Mesothelial cell of epicardium (in vitro differentiated cells): ENCODE measurements at regions not wholly inside any gene's neighbourhood (a gene's known extent, or its start where the extent isn't known, plus 50 kb on each side); places are given as distances from the start of the nearest gene placed in this dataset.

Source experiments
- DNase-seq, 2 experiments: peaks; one replicate each; pipeline ENCODE4 v3.0.0; 2021; ENCODE audit warnings: low spot score in 2 of 2; ENCODE audit not compliant: unreplicated experiment in 2 of 2
- H3K27ac Mint-ChIP-seq: 2 replicates; pipeline ENCODE4 v1.8.0; 2021; ENCODE audit warnings: mixed read lengths
- H3K27me3 Mint-ChIP-seq: 2 replicates; pipeline ENCODE4 v1.8.0; 2021; ENCODE audit warnings: low read depth, mixed read lengths
- H3K36me3 Mint-ChIP-seq: 2 replicates; pipeline ENCODE4 v1.8.0; 2021; ENCODE audit warnings: mixed read lengths
- H3K4me1 Mint-ChIP-seq: 2 replicates; pipeline ENCODE4 v1.8.0; 2021; ENCODE audit warnings: mixed read lengths
- H3K4me3 Mint-ChIP-seq: 2 replicates; pipeline ENCODE4 v1.8.0; 2021; ENCODE audit warnings: mild to moderate bottlenecking, moderate library complexity, mixed read lengths
- H3K9me3 Mint-ChIP-seq: 2 replicates; pipeline ENCODE4 v1.8.0; 2021; ENCODE audit warnings: mixed read lengths
- CTCF ChIP-seq: fragments of 200-600 bp; sonication (generic); IDR thresholded peaks from one replicate; pipeline ENCODE4 v1.5.0; 2021; ENCODE audit warnings: antibody characterized with exemption; ENCODE audit not compliant: unreplicated experiment

- no peaks in the 10 kb centered on the region for H3K9me3 Mint-ChIP-seq
These were observed 442.9 kb upstream of the RAG2 start for GRCh38 chr11:37040921-37041320.

GRCh38 chr11:37038911-37039310 is 440.9 kb upstream of the RAG2 start:
- Mint-ChIP-seq H3K4me1 (no peaks in the 10 kb centered on the region), H3K9me3 (no peaks in the 10 kb centered on the region), H3K27me3 (no peaks in the 10 kb centered on the region), H3K36me3 (no peaks in the 10 kb centered on the region), H3K4me3 (no peak overlapping the region), H3K27ac (no peak overlapping the region)
- DNase-seq: no peak
- no peak for TF ChIP-seq CTCF

More at GRCh38 chr11:37040921-37041320, 442.9 kb upstream of the RAG2 start:
- H3K4me3 Mint-ChIP-seq: no peak overlapping the region
- no peak for TF ChIP-seq CTCF
- no peak overlapping the region for H3K27ac Mint-ChIP-seq
- no peaks in the 10 kb centered on the region for H3K27me3 Mint-ChIP-seq
- no peaks in the 10 kb centered on the region for H3K36me3 Mint-ChIP-seq
- H3K4me1 Mint-ChIP-seq: no peaks in the 10 kb centered on the region
- no peak for DNase-seq

- peaks cover 19% of the 10 kb centered on the region for H3K9me3 Mint-ChIP-seq
These were observed 428.7 kb upstream of the RAG2 start for GRCh38 chr11:37026741-37027140.

GRCh38 chr11:37026326-37026725 is 428.3 kb upstream of the RAG2 start:
- H3K27ac Mint-ChIP-seq: no peak overlapping the region
- H3K9me3 Mint-ChIP-seq: peaks cover 15% of the 10 kb centered on the region
- peaks cover 4% of the 10 kb centered on the region for H3K4me1 Mint-ChIP-seq
- no peak overlapping the region for H3K4me3 Mint-ChIP-seq
- H3K27me3 Mint-ChIP-seq: no peaks in the 10 kb centered on the region
- H3K36me3 Mint-ChIP-seq: peaks cover 3% of the 10 kb centered on the region
- no peak for TF ChIP-seq CTCF
- no peak for DNase-seq

More at GRCh38 chr11:37026741-37027140, 428.7 kb upstream of the RAG2 start:
- DNase-seq: no peak
- H3K27me3 Mint-ChIP-seq: no peaks in the 10 kb centered on the region
- H3K4me1 Mint-ChIP-seq: peaks cover 4% of the 10 kb centered on the region
- H3K36me3 Mint-ChIP-seq: peaks cover 3% of the 10 kb centered on the region
- no peak overlapping the region for H3K4me3 Mint-ChIP-seq
- TF ChIP-seq CTCF: no peak
- H3K27ac Mint-ChIP-seq: no peak overlapping the region

GRCh38 chr11:37006563-37006962 is 408.5 kb upstream of the RAG2 start:
- Mint-ChIP-seq H3K27ac (no peak overlapping the region), H3K4me1 (peaks cover 2% of the 10 kb centered on the region), H3K9me3 (peaks cover under 1% of the 10 kb centered on the region), H3K36me3 (no peaks in the 10 kb centered on the region), H3K4me3 (no peak overlapping the region), H3K27me3 (peaks cover 8% of the 10 kb centered on the region)
- no peak for TF ChIP-seq CTCF
- DNase-seq: no peak

GRCh38 chr11:37002831-37003230 is 404.8 kb upstream of the RAG2 start:
- H3K9me3 Mint-ChIP-seq: no peaks in the 10 kb centered on the region
- peaks cover 11% of the 10 kb centered on the region for H3K27me3 Mint-ChIP-seq
- H3K4me3 Mint-ChIP-seq: no peak overlapping the region
- no peak overlapping the region for H3K27ac Mint-ChIP-seq
- no peak for DNase-seq
- no peaks in the 10 kb centered on the region for H3K36me3 Mint-ChIP-seq
- TF ChIP-seq CTCF: no peak
- peaks cover 2% of the 10 kb centered on the region for H3K4me1 Mint-ChIP-seq
